Sigmoid colon (tissue), 6 donors: ENCODE measurements at regions not wholly inside any gene's neighbourhood (a gene's known extent, or its start where the extent isn't known, plus 50 kb on each side); places are given as distances from the start of the nearest gene placed in this dataset.

Experiments used
- DNase-seq: peaks from one replicate; pipeline ENCODE4 v3.0.0-alpha.2; 2019
- H3K27ac ChIP-seq, 4 donors: fragments of 200-600 bp; sonication (generic); one replicate each; pipeline ENCODE4 v1.5.1; 2016 to 2019; ENCODE audit warnings: mild to moderate bottlenecking in 1 of 4
- H3K27me3 ChIP-seq, 3 donors: fragments of 200-600 bp; sonication (generic); one replicate each; pipeline ENCODE4 v1.5.1; 2019; ENCODE audit warnings: mild to moderate bottlenecking in 1 of 3
- H3K36me3 ChIP-seq, 4 donors: fragments of 200-600 bp; sonication (generic); one replicate each; pipeline ENCODE4 v1.5.1; 2016 to 2019
- H3K4me1 ChIP-seq, 4 donors: fragments of 200-600 bp; sonication (generic); one replicate each; pipeline ENCODE4 v1.5.1; 2017 to 2019
- H3K4me3 ChIP-seq, 4 donors: fragments of 200-600 bp; sonication (generic); one replicate each; pipeline ENCODE4 v1.5.1; 2017 to 2019; ENCODE audit warnings: mild to moderate bottlenecking in 2 of 4, moderate library complexity in 1 of 4
- H3K9me3 ChIP-seq, 4 donors: fragments of 200-600 bp in 3 of 4; sonication (generic) in 3 of 4; one replicate each; pipeline versions ENCODE4 v1.5.1 to v1.6.1; 2013 to 2019
- CTCF ChIP-seq, 4 experiments: fragments of 450-650 bp in 3 of 4; fragments of 200-600 bp in 1 of 4; IDR thresholded peaks; one replicate each; pipeline ENCODE4 v1.5.1; 2016 to 2019; ENCODE audit warnings: antibody characterized with exemption in 4 of 4, mild to moderate bottlenecking in 3 of 4, moderate library complexity in 2 of 4
- EP300 ChIP-seq, 4 donors: sonication (generic); formaldehyde crosslinking; IDR thresholded peaks; one replicate each; pipeline ENCODE4 v1.6.1; 2017; ENCODE audit warnings: antibody characterized with exemption in 4 of 4
- POLR2A ChIP-seq, 2 donors: fragments of 450-650 bp; IDR thresholded peaks; one replicate each; pipeline ENCODE4 v1.6.1; 2016; ENCODE audit warnings: antibody characterized with exemption in 2 of 2, mild to moderate bottlenecking in 2 of 2, moderate library complexity in 2 of 2
- POLR2AphosphoS5 ChIP-seq, 4 donors: sonication (generic); formaldehyde crosslinking; IDR thresholded peaks; one replicate each; pipeline ENCODE4 v1.6.1; 2017; ENCODE audit warnings: antibody characterized with exemption in 4 of 4
- WGBS, 2 donors: extraction: QIAGEN DNeasy Blood & Tissue Kit; methylation state at CpG; one replicate each; pipeline ENCODE4 v1.1.7; 2013; 5-methylcytosine and 5-hydroxymethylcytosine counted together
- intact Hi-C: fragments of 100-400 bp; cut with DNase I; formaldehyde crosslinking; loops from one replicate; pipeline ENCODE4 v1.15.1; 2023
- donor health status: healthy with polysubstance abuse.
- donor health status: healthy.

GRCh38 chr1:30515755-30516484 is 207.5 kb downstream of the MATN1 start:
- Histone ChIP-seq H3K9me3 (no peaks in the 10 kb centered on the region), H3K36me3 (no peaks in the 10 kb centered on the region), H3K4me3 (no peak overlapping the region), H3K27me3 (no peaks in the 10 kb centered on the region), H3K27ac (no peak overlapping the region), H3K4me1 (no peaks in the 10 kb centered on the region)
- TF ChIP-seq EP300 (IDR thresholded peaks at IDR 0.05) (no peak), POLR2A (IDR thresholded peaks at IDR 0.05) (no peak), POLR2AphosphoS5 (IDR thresholded peaks at IDR 0.05) (no peak), CTCF (IDR thresholded peaks at IDR 0.05) (no peak)
- 66 to 78% methylated on average over 10 of the region's 10 CpGs for WGBS, 2 donors
- intact Hi-C loops = no loop called here
- DNase-seq = no peak

GRCh38 chr1:30514945-30515344 is 208.4 kb downstream of the MATN1 start:
- no peaks in the 10 kb centered on the region for H3K4me1 ChIP-seq
- H3K27me3 ChIP-seq = no peaks in the 10 kb centered on the region
- TF ChIP-seq CTCF (IDR thresholded peaks at IDR 0.05) (no peak), POLR2AphosphoS5 (IDR thresholded peaks at IDR 0.05) (no peak), EP300 (IDR thresholded peaks at IDR 0.05) (no peak), POLR2A (IDR thresholded peaks at IDR 0.05) (no peak)
- no peaks in the 10 kb centered on the region for H3K9me3 ChIP-seq
- H3K36me3 ChIP-seq = no peaks in the 10 kb centered on the region
- no peak for DNase-seq
- 50 to 66% methylated on average over 3 of the region's 3 CpGs for WGBS, 2 donors
- no peak overlapping the region for H3K27ac ChIP-seq
- intact Hi-C loops = no loop called here
- no peak overlapping the region for H3K4me3 ChIP-seq

- Histone ChIP-seq H3K27ac (no peak overlapping the region), H3K36me3 (no peaks in the 10 kb centered on the region), H3K4me3 (no peak overlapping the region), H3K4me1 (no peaks in the 10 kb centered on the region), H3K27me3 (no peaks in the 10 kb centered on the region), H3K9me3 (no peaks in the 10 kb centered on the region)
- intact Hi-C loops = no loop called here
- WGBS, 2 donors = 21 to 45% methylated on average over 6 of the region's 6 CpGs
- no peak for TF ChIP-seq POLR2AphosphoS5 (IDR thresholded peaks at IDR 0.05)
- no peak for TF ChIP-seq POLR2A (IDR thresholded peaks at IDR 0.05)
- TF ChIP-seq CTCF (IDR thresholded peaks at IDR 0.05) = no peak
- DNase-seq = no peak
These were observed 209.2 kb downstream of the MATN1 start for GRCh38 chr1:30514137-30514654.

GRCh38 chr1:30513396-30514136 is 209.8 kb downstream of the MATN1 start:
- DNase-seq = no peak

More at GRCh38 chr1:30513396-30514136, 209.8 kb downstream of the MATN1 start:
- Histone ChIP-seq H3K4me3 (no peak overlapping the region), H3K27ac (no peak overlapping the region), H3K9me3 (no peaks in the 10 kb centered on the region), H3K4me1 (no peaks in the 10 kb centered on the region), H3K27me3 (no peaks in the 10 kb centered on the region), H3K36me3 (no peaks in the 10 kb centered on the region)
- WGBS, 2 donors = 51 to 68% methylated on average over 12 of the region's 12 CpGs
- no peak for TF ChIP-seq EP300 (IDR thresholded peaks at IDR 0.05)
- TF ChIP-seq POLR2A (IDR thresholded peaks at IDR 0.05) = no peak
- TF ChIP-seq CTCF (IDR thresholded peaks at IDR 0.05) = no peak
- no peak for TF ChIP-seq POLR2AphosphoS5 (IDR thresholded peaks at IDR 0.05)
- intact Hi-C loops = no loop called here
